Naive thymus-derived CD8-positive, alpha-beta T cell (primary cell): ENCODE measurements at regions not wholly inside any gene's neighbourhood (a gene's known extent, or its start where the extent isn't known, plus 50 kb on each side); places are given as distances from the start of the nearest gene placed in this dataset. TPM values are rescaled to one million over a fixed set of nuclear protein-coding genes. Genes with fewer than 3 reads are reported as not detected.
"Not testable (repeated sequence)": the region's sequence is repeated elsewhere in the genome, so short reads cannot be mapped to it uniquely, and the experiment has no call there.

Source experiments
- ATAC-seq, 2 donors: fragments of 150-1000 bp; cut with Tn5 transposase in 1 of 2; sonication (Bioruptor Pico), chemical (Tn5 transposase) in 1 of 2; 1 replicate in 1 of 2; 2 replicates in 1 of 2; pipeline ENCODE4 v1.10.0; 2021; ENCODE audit warnings: mild to moderate bottlenecking in 2 of 2, moderate library complexity in 2 of 2
- POLR2A ChIA-PET: fragments of 350-600 bp; sonication (Branson Sonifier 250); formaldehyde crosslinking; loops from one replicate; lab custom pipeline; 2021; ENCODE audit warnings: antibody characterized with exemption; lab: Charles Lee
- DNase-seq, 10 donors: peaks; one replicate each; pipeline versions ENCODE4 v3.0.0 to v3.0.0-alpha.2; 2020 to 2022
- H3K27ac Mint-ChIP-seq, 10 donors: one replicate each; pipeline ENCODE4 v1.8.0; 2020 to 2022; ENCODE audit warnings: mild to moderate bottlenecking in 10 of 10, mixed read lengths in 10 of 10, moderate library complexity in 4 of 10, inconsistent platforms in 1 of 10
- H3K27me3 Mint-ChIP-seq, 5 donors: one replicate each; pipeline ENCODE4 v1.8.0; 2021 to 2022; ENCODE audit warnings: mixed read lengths in 5 of 5
- H3K36me3 Mint-ChIP-seq, 3 donors: one replicate each; pipeline ENCODE4 v1.8.0; 2020 to 2022; ENCODE audit warnings: mixed read lengths in 3 of 3, mild to moderate bottlenecking in 2 of 3, inconsistent platforms in 1 of 3
- H3K4me1 Mint-ChIP-seq, 4 donors: one replicate each; pipeline ENCODE4 v1.8.0; 2021 to 2022; ENCODE audit warnings: mixed read lengths in 4 of 4
- H3K4me3 Mint-ChIP-seq, 10 donors: one replicate each; pipeline ENCODE4 v1.8.0; 2020 to 2022; ENCODE audit warnings: mild to moderate bottlenecking in 10 of 10, mixed read lengths in 10 of 10, moderate library complexity in 6 of 10, inconsistent platforms in 1 of 10
- H3K9me3 Mint-ChIP-seq, 9 donors: one replicate each; pipeline ENCODE4 v1.8.0; 2020 to 2022; ENCODE audit warnings: mixed read lengths in 9 of 9, mild to moderate bottlenecking in 3 of 9, inconsistent platforms in 1 of 9, moderate library complexity in 1 of 9
- microRNA-seq: library from miRNA; unstranded; fragments of <30 nt; microRNA quantifications from one replicate; pipeline ENCODE4 v1.2.0, GENCODE V29; 2022; ENCODE audit warnings: borderline microRNAs expressed

GRCh38 chrX:73916489-73916888 is 64.0 kb upstream of the XIST start:
- no peak overlapping the region for H3K27ac Mint-ChIP-seq
- H3K27me3 Mint-ChIP-seq, result no peaks in the 10 kb centered on the region
- DNase-seq (no peak), ATAC-seq (no peak)
- no peaks in the 10 kb centered on the region for H3K4me1 Mint-ChIP-seq
- no peaks in the 10 kb centered on the region for H3K36me3 Mint-ChIP-seq
- no peaks in the 10 kb centered on the region for H3K9me3 Mint-ChIP-seq
- no peak overlapping the region for H3K4me3 Mint-ChIP-seq
- POLR2A ChIA-PET, result no interaction called here

DNA sequence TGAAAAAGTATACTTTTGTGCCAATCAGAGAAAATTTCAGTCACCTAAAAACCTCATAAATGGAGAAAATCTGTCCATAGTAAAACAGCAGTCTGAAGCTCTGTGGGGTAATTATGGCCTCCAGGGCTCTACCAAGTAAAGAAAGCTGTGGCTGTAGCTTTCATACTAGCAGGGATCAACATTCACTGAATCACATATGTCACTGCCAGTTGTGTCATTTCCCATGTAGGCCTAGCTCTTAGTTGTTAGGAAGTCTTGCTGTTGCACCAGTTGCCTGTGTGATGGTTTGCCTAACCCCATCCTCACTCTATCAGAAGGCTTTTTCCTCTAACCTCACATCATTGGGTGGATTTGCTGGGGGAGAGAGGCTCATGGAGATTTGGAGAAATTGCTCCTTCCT is 62.3 kb upstream of the XIST start:
- POLR2A ChIA-PET, H3K4me3 Mint-ChIP-seq, H3K36me3 Mint-ChIP-seq, DNase-seq, H3K27ac Mint-ChIP-seq, H3K27me3 Mint-ChIP-seq, ATAC-seq, H3K4me1 Mint-ChIP-seq, H3K9me3 Mint-ChIP-seq: not testable (repeated sequence)

DNA sequence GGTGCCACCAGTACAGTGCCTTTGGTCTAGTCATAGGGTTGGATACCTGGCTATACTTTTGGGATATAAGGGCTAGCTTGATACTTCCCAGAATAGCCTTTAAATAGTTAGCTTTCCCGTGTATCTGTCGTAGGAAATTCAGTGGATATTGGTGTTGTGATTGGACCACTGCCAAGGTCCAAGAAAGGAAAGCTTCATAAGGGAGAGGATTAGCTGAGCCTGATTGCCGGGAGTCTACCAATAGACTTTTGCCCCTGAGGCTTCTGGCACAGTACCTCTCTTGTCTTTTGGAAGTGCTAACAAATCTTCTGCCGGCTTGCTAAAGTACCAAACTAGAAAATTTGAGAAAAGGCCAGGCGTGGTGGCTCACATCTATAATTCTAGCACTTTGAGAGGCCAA is 61.1 kb upstream of the XIST start:
- H3K4me3 Mint-ChIP-seq, result no peak overlapping the region
- POLR2A ChIA-PET, result no interaction called here
- H3K27ac Mint-ChIP-seq, result no peak overlapping the region
- no peaks in the 10 kb centered on the region for H3K4me1 Mint-ChIP-seq
- peaks cover 0 to 2% (median 0%) of the 10 kb centered on the region in 5 donors for H3K27me3 Mint-ChIP-seq
- no peaks in the 10 kb centered on the region for H3K36me3 Mint-ChIP-seq
- ATAC-seq (no peak), DNase-seq (no peak)
- H3K9me3 Mint-ChIP-seq, result peaks cover 0 to 2% (median 0%) of the 10 kb centered on the region in 9 donors

DNA sequence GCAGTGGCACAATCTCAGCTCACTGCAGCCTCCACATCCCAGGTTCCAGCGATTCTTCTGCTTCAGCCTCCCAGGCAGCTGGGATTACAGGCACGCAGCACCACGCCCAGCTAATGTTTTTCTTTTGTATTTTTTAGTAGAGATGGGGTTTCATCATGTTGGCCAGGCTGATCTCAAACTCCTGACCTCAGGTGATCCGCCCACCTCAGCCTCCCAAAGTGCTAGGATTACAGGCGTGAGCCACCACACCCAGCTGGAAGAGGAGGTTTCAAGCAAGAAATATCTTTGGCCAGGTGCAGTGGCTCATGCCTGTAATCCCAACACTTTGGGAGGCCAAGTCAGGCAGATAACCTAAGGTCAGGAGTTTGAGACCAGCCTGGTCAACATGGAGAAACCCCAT is 59.4 kb upstream of the XIST start:
- H3K36me3 Mint-ChIP-seq, H3K27me3 Mint-ChIP-seq, H3K27ac Mint-ChIP-seq, ATAC-seq, DNase-seq, POLR2A ChIA-PET, H3K4me1 Mint-ChIP-seq, H3K4me3 Mint-ChIP-seq: not testable (repeated sequence)
- H3K9me3 Mint-ChIP-seq, result peaks cover 0 to 13% (median 0%) of the 10 kb centered on the region in 9 donors

DNA sequence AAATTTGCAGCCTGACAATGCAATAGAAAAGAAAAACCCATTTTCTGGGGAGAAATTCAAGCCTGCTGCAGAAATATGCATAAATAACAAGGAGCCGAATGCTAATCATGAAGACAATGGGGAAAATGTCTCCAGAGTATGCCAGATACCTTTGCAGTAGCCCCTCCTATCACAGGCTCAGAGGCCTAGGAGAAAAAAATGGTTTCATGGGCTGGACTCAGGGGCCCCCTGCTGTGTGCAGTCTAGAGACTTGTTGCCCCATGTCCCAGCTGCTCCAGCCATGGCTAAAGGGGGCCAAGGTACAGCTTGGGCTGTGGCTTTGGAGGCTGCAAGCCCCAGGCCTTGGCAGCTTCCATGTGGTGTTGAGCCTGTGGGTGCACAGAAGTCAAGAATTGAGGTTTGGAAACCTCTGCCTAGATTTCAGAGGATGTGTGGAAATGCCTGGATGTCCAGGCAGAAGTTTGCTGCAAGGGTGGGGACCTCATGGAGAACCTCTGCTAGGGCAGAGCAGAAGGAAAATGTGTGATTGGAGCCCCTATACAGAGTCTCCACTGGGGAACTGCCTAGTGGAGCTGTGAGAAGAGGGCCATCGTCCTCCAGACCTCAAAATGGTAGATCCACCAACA is 53.3 kb upstream of the XIST start:
- POLR2A ChIA-PET, H3K27me3 Mint-ChIP-seq, H3K4me1 Mint-ChIP-seq, H3K27ac Mint-ChIP-seq, H3K36me3 Mint-ChIP-seq, H3K4me3 Mint-ChIP-seq, DNase-seq, ATAC-seq: not testable (repeated sequence)
- peaks cover 0 to 30% (median 7%) of the 10 kb centered on the region in 9 donors for H3K9me3 Mint-ChIP-seq

- no peak overlapping the region for H3K4me3 Mint-ChIP-seq
- POLR2A ChIA-PET, result no interaction called here
- H3K27ac Mint-ChIP-seq, result no peak overlapping the region
- ATAC-seq (no peak), DNase-seq (no peak)
- peaks cover 0 to 7% (median 0%) of the 10 kb centered on the region in 3 donors for H3K36me3 Mint-ChIP-seq
- H3K27me3 Mint-ChIP-seq, result no peaks in the 10 kb centered on the region
- H3K4me1 Mint-ChIP-seq, result no peaks in the 10 kb centered on the region
- H3K9me3 Mint-ChIP-seq, result peaks cover 0 to 30% (median 7%) of the 10 kb centered on the region in 9 donors
Measured at GRCh38 chrX:73903941-73904340, 51.4 kb upstream of the XIST start.

Small RNA genes in the stretch of these regions (microRNA-seq; reads per million reads assigned to microRNA genes)
- not detected for gene MIR374B
- not detected for gene MIR374C
- gene MIR421, result 54.8 reads per million, percentile 54 among the genes with 10 or more reads in this experiment
